ENCODE measurements at regions not wholly inside any gene's neighbourhood (a gene's known extent, or its start where the extent isn't known, plus 50 kb on each side); places are given as distances from the start of the nearest gene placed in this dataset.
"Not testable (repeated sequence)": the region's sequence is repeated elsewhere in the genome, so short reads cannot be mapped to it uniquely, and the experiment has no call there.

GRCh38 chr4:42280327-42281095, 116.8 kb upstream of the SHISA3 start:
- no peak for DNase-seq
- 61 to 67% methylated on average over 11 of the region's 11 CpGs for WGBS, 2 donors
- Histone ChIP-seq H3K4me3 (ENCODE audit: low read length in 2 of 2) (no peak overlapping the region), H3K27ac (ENCODE audit: low read depth in 1 of 2, low read length in 2 of 2) (no peak overlapping the region), H3K27me3 (ENCODE audit: control insufficient read depth in 1 of 2, insufficient read depth in 2 of 2, low read length in 1 of 2) (no peaks in the 10 kb centered on the region), H3K36me3 (ENCODE audit: control insufficient read depth in 1 of 2, insufficient read depth in 2 of 2, low read length in 1 of 2) (no peaks in the 10 kb centered on the region), H3K4me1 (ENCODE audit: control insufficient read depth in 1 of 2, insufficient read depth in 2 of 2, low read length in 2 of 2) (no peaks in the 10 kb centered on the region), H3K9me3 (ENCODE audit: control insufficient read depth, low read length) (no peaks in the 10 kb centered on the region)
- ATAC-seq (ENCODE audit: low FRiP score): no peak
- intact Hi-C loops (cut with DNase I): loop anchor here (2.0 to 5.0 kb wide), 3 partner anchors 92 to 242 kb away; no protein-coding TSS in a partner anchor

GRCh38 chr4:42281324-42282020, 115.8 kb upstream of the SHISA3 start:
- intact Hi-C loops (cut with DNase I): loop anchor here (2.0 to 5.0 kb wide), 3 partner anchors 91 to 241 kb away; no protein-coding TSS in a partner anchor
- Histone ChIP-seq H3K36me3 (ENCODE audit: control insufficient read depth in 1 of 2, insufficient read depth in 2 of 2, low read length in 1 of 2) (no peaks in the 10 kb centered on the region), H3K9me3 (ENCODE audit: control insufficient read depth, low read length) (no peaks in the 10 kb centered on the region), H3K27ac (ENCODE audit: low read depth in 1 of 2, low read length in 2 of 2) (no peak overlapping the region), H3K4me1 (ENCODE audit: control insufficient read depth in 1 of 2, insufficient read depth in 2 of 2, low read length in 2 of 2) (no peaks in the 10 kb centered on the region), H3K27me3 (ENCODE audit: control insufficient read depth in 1 of 2, insufficient read depth in 2 of 2, low read length in 1 of 2) (no peaks in the 10 kb centered on the region), H3K4me3 (ENCODE audit: low read length in 2 of 2) (no peak overlapping the region)
- WGBS, 2 donors: 36 to 42% methylated on average over 9 of the region's 9 CpGs
- ATAC-seq (ENCODE audit: low FRiP score) (no peak), DNase-seq (no peak)

- no peak overlapping the region for H3K27ac ChIP-seq (ENCODE audit: low read depth in 1 of 2, low read length in 2 of 2)
Measured at GRCh38 chr4:42282081-42282901, 115.0 kb upstream of the SHISA3 start.

GRCh38 chr4:42284030-42284429, 113.3 kb upstream of the SHISA3 start:
- intact Hi-C loops (cut with DNase I): loop anchor here (5.0 kb wide), 2 partner anchors 88 to 238 kb away; no protein-coding TSS in a partner anchor
- Histone ChIP-seq H3K27me3 (ENCODE audit: control insufficient read depth in 1 of 2, insufficient read depth in 2 of 2, low read length in 1 of 2) (no peaks in the 10 kb centered on the region), H3K4me3 (ENCODE audit: low read length in 2 of 2) (no peak overlapping the region), H3K27ac (ENCODE audit: low read depth in 1 of 2, low read length in 2 of 2) (no peak overlapping the region), H3K36me3 (ENCODE audit: control insufficient read depth in 1 of 2, insufficient read depth in 2 of 2, low read length in 1 of 2) (no peaks in the 10 kb centered on the region), H3K4me1 (ENCODE audit: control insufficient read depth in 1 of 2, insufficient read depth in 2 of 2, low read length in 2 of 2) (no peaks in the 10 kb centered on the region), H3K9me3 (ENCODE audit: control insufficient read depth, low read length) (no peaks in the 10 kb centered on the region)
- ATAC-seq (ENCODE audit: low FRiP score): no peak
- no peak for DNase-seq
- 69 to 77% methylated on average over 5 of the region's 5 CpGs for WGBS, 2 donors

More at GRCh38 chr4:42282081-42282901, 115.0 kb upstream of the SHISA3 start:
- no peak for DNase-seq
- H3K4me3 ChIP-seq (ENCODE audit: low read length in 2 of 2): no peak overlapping the region
- no peaks in the 10 kb centered on the region for H3K27me3 ChIP-seq (ENCODE audit: control insufficient read depth in 1 of 2, insufficient read depth in 2 of 2, low read length in 1 of 2)
- 12 to 17% methylated on average over 12 of the region's 12 CpGs for WGBS, 2 donors
- H3K9me3 ChIP-seq (ENCODE audit: control insufficient read depth, low read length): no peaks in the 10 kb centered on the region
- peak; percentile 85 for ATAC-seq (ENCODE audit: low FRiP score)
- H3K36me3 ChIP-seq (ENCODE audit: control insufficient read depth in 1 of 2, insufficient read depth in 2 of 2, low read length in 1 of 2): no peaks in the 10 kb centered on the region
- H3K4me1 ChIP-seq (ENCODE audit: control insufficient read depth in 1 of 2, insufficient read depth in 2 of 2, low read length in 2 of 2): no peaks in the 10 kb centered on the region
- intact Hi-C loops (cut with DNase I): loop anchor here (5.0 kb wide), 2 partner anchors 90 to 240 kb away; no protein-coding TSS in a partner anchor

- H3K36me3 ChIP-seq (ENCODE audit: control insufficient read depth in 1 of 2, insufficient read depth in 2 of 2, low read length in 1 of 2); ATAC-seq (ENCODE audit: low FRiP score); H3K27ac ChIP-seq (ENCODE audit: low read depth in 1 of 2, low read length in 2 of 2); DNase-seq; intact Hi-C loops (cut with DNase I); H3K4me1 ChIP-seq (ENCODE audit: control insufficient read depth in 1 of 2, insufficient read depth in 2 of 2, low read length in 2 of 2); H3K4me3 ChIP-seq (ENCODE audit: low read length in 2 of 2); H3K9me3 ChIP-seq (ENCODE audit: control insufficient read depth, low read length); H3K27me3 ChIP-seq (ENCODE audit: control insufficient read depth in 1 of 2, insufficient read depth in 2 of 2, low read length in 1 of 2): not testable (repeated sequence)
- 78 to 83% methylated on average over 5 of the region's 5 CpGs for WGBS, 2 donors
Measured at GRCh38 chr4:42288876-42289275, 108.4 kb upstream of the SHISA3 start.

- H3K4me3 ChIP-seq (ENCODE audit: low read length in 2 of 2); H3K27me3 ChIP-seq (ENCODE audit: control insufficient read depth in 1 of 2, insufficient read depth in 2 of 2, low read length in 1 of 2); H3K4me1 ChIP-seq (ENCODE audit: control insufficient read depth in 1 of 2, insufficient read depth in 2 of 2, low read length in 2 of 2); DNase-seq; H3K9me3 ChIP-seq (ENCODE audit: control insufficient read depth, low read length); H3K36me3 ChIP-seq (ENCODE audit: control insufficient read depth in 1 of 2, insufficient read depth in 2 of 2, low read length in 1 of 2); ATAC-seq (ENCODE audit: low FRiP score); intact Hi-C loops (cut with DNase I); H3K27ac ChIP-seq (ENCODE audit: low read depth in 1 of 2, low read length in 2 of 2): not testable (repeated sequence)
- 70 to 75% methylated on average over 9 of the region's 9 CpGs for WGBS, 2 donors
Measured at GRCh38 chr4:42292192-42292591, 105.1 kb upstream of the SHISA3 start.

GRCh38 chr4:42293967-42294813, 103.1 kb upstream of the SHISA3 start:
- intact Hi-C loops (cut with DNase I): no loop called here
- Histone ChIP-seq H3K27me3 (ENCODE audit: control insufficient read depth in 1 of 2, insufficient read depth in 2 of 2, low read length in 1 of 2) (peaks cover 0 to 2% of the 10 kb centered on the region in 2 donors), H3K4me1 (ENCODE audit: control insufficient read depth in 1 of 2, insufficient read depth in 2 of 2, low read length in 2 of 2) (no peaks in the 10 kb centered on the region), H3K4me3 (ENCODE audit: low read length in 2 of 2) (no peak overlapping the region), H3K9me3 (ENCODE audit: control insufficient read depth, low read length) (no peaks in the 10 kb centered on the region), H3K36me3 (ENCODE audit: control insufficient read depth in 1 of 2, insufficient read depth in 2 of 2, low read length in 1 of 2) (no peaks in the 10 kb centered on the region), H3K27ac (ENCODE audit: low read depth in 1 of 2, low read length in 2 of 2) (no peak overlapping the region)
- no peak for ATAC-seq (ENCODE audit: low FRiP score)
- no peak for DNase-seq
- WGBS, 2 donors: 44 to 46% methylated on average over 2 of the region's 2 CpGs

GRCh38 chr4:42296196-42296595, 101.1 kb upstream of the SHISA3 start:
- WGBS, 2 donors: 69 to 70% methylated on average over 3 of the region's 3 CpGs
- no peak overlapping the region for H3K27ac ChIP-seq (ENCODE audit: low read depth in 1 of 2, low read length in 2 of 2)
- intact Hi-C loops (cut with DNase I): no loop called here
- no peaks in the 10 kb centered on the region for H3K4me1 ChIP-seq (ENCODE audit: control insufficient read depth in 1 of 2, insufficient read depth in 2 of 2, low read length in 2 of 2)
- H3K36me3 ChIP-seq (ENCODE audit: control insufficient read depth in 1 of 2, insufficient read depth in 2 of 2, low read length in 1 of 2): no peaks in the 10 kb centered on the region
- no peaks in the 10 kb centered on the region for H3K27me3 ChIP-seq (ENCODE audit: control insufficient read depth in 1 of 2, insufficient read depth in 2 of 2, low read length in 1 of 2)
- ATAC-seq (ENCODE audit: low FRiP score): no peak
- DNase-seq: no peak
- H3K9me3 ChIP-seq (ENCODE audit: control insufficient read depth, low read length): no peaks in the 10 kb centered on the region
- H3K4me3 ChIP-seq (ENCODE audit: low read length in 2 of 2): no peak overlapping the region

Measured in aorta (tissue), 5 donors.